SW 1271 (cell line): ENCODE measurements at regions not wholly inside any gene's neighbourhood (a gene's known extent, or its start where the extent isn't known, plus 50 kb on each side); places are given as distances from the start of the nearest gene placed in this dataset.

Source experiments
- DNase-seq, 2 experiments: peaks; one replicate each; lab custom pipeline; 2025; lab: John Stamatoyannopoulos, UW

GRCh38 chr4:12873351-12873750, 610.8 kb downstream of the RAB28 start:
- no peak for DNase-seq

GRCh38 chr4:12861422-12861821, 622.7 kb downstream of the RAB28 start:
- DNase-seq = no peak

- peak; percentile 28 to 70 for DNase-seq
Measured at GRCh38 chr4:12852338-12853307, 631.5 kb downstream of the RAB28 start.

GRCh38 chr4:12846368-12846767, 637.8 kb downstream of the RAB28 start:
- DNase-seq = no peak

- DNase-seq = no peak
Measured at GRCh38 chr4:12844141-12844540, 640.0 kb downstream of the RAB28 start.

- no peak for DNase-seq
Measured at GRCh38 chr4:12827966-12828365, 656.2 kb downstream of the RAB28 start.

- no peak for DNase-seq
Measured at GRCh38 chr4:12791536-12791935, 692.6 kb downstream of the RAB28 start.

- no peak for DNase-seq
Measured at GRCh38 chr4:12787261-12787660, 696.9 kb downstream of the RAB28 start.

- no peak for DNase-seq
Measured at GRCh38 chr4:12778706-12779105, 705.4 kb downstream of the RAB28 start.

- DNase-seq = no peak
Measured at GRCh38 chr4:12778191-12778590, 705.9 kb downstream of the RAB28 start.

- DNase-seq = no peak
Measured at GRCh38 chr4:12770351-12770750, 713.8 kb downstream of the RAB28 start.

- no peak for DNase-seq
Measured at GRCh38 chr4:12761694-12762093, 722.4 kb downstream of the RAB28 start.

GRCh38 chr4:12747154-12747553, 737.0 kb downstream of the RAB28 start:
- no peak for DNase-seq

GRCh38 chr4:12746221-12746620, 737.9 kb downstream of the RAB28 start:
- no peak for DNase-seq

GRCh38 chr4:12734586-12734985, 749.6 kb downstream of the RAB28 start:
- no peak for DNase-seq

GRCh38 chr4:12729384-12729783, 754.8 kb downstream of the RAB28 start:
- peak in 1 of 2 experiments; percentile 35 for DNase-seq

- DNase-seq = peak in 1 of 2 experiments; percentile 19
Measured at GRCh38 chr4:12724510-12724909, 759.6 kb downstream of the RAB28 start.

- peak in 1 of 2 experiments; percentile 5 for DNase-seq
Measured at GRCh38 chr4:12723849-12724447, 760.2 kb downstream of the RAB28 start.

- DNase-seq = no peak
Measured at GRCh38 chr4:12716896-12717295, 767.2 kb downstream of the RAB28 start.

GRCh38 chr4:12712648-12713339, 771.3 kb downstream of the RAB28 start:
- DNase-seq = no peak

GRCh38 chr4:12707381-12708175, 776.6 kb downstream of the RAB28 start:
- no peak for DNase-seq

- no peak for DNase-seq
Measured at GRCh38 chr4:12703036-12703435, 781.1 kb downstream of the RAB28 start.
